HG02938 (cell line): ENCODE measurements at regions not wholly inside any gene's neighbourhood (a gene's known extent, or its start where the extent isn't known, plus 50 kb on each side); places are given as distances from the start of the nearest gene placed in this dataset.
A peak's percentile ranks its signal among the peaks of the same experiment; 100 is the strongest.

ENCODE experiments used
- ATAC-seq: cut with Tn5 transposase; IDR thresholded peaks from one replicate; pipeline ENCODE4 v1.9.1; 2021; ENCODE audit warnings: mild to moderate bottlenecking, moderate library complexity; ENCODE audit not compliant: unreplicated experiment

DNA sequence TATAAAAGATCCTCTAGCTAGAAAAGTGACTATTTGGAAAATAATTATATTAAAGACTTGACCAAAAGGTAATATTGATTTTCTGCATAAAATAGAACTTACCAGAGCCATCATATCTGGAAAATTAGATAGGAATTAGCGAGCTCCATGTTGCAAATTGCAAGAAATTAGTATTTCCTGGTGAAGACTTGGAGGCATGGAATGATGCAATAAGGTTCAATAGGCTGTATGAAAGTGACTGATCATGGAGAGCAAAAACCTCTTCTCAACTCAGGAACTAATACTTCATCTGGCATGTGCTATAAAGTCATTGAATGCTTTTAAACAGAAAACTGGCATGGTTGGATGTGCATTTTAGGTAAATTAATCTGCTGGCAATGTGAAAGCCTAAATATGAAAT lies 66.3 kb upstream of the UFM1 start:
- ATAC-seq = no peak

- no peak for ATAC-seq
Observed at GRCh38 chr13:38265132-38265497, 84.5 kb upstream of the UFM1 start.

DNA sequence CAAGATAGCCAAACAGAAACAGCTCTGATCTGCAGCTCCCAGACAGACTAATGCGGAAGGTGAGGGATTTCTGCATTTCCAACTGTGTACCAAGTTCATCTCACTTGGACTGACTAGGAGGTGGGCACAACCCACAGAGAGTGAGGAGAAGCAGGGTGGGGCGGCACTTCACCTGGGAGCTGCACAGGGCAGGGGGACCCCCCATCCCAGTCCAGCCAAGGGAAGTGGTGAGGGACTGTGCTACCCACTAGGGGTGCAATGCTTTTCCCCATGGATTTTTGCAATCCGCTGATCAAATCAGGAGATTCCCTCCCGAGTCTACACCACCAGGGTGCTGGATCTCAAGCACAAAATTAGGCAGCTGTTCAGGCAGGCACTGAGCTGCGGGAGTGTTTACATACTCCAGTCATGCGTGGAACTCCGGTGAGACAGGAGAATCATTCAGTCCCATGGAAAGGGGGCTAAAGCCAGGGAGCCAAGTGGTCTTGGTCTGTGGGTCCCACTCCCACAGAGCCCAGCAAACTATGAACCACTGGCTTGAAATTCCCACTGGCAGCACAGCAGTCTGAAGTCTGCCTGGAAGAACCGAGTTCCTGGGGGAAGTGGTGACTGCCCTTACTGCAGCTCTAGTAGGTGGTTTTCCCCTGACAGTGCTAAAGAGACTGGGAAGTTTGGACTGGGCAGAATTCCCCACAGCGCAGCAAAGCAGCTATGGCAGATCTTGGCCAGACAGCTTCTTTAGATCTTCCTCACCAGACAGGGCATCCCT lies 85.1 kb upstream of the UFM1 start:
- no peak for ATAC-seq

DNA sequence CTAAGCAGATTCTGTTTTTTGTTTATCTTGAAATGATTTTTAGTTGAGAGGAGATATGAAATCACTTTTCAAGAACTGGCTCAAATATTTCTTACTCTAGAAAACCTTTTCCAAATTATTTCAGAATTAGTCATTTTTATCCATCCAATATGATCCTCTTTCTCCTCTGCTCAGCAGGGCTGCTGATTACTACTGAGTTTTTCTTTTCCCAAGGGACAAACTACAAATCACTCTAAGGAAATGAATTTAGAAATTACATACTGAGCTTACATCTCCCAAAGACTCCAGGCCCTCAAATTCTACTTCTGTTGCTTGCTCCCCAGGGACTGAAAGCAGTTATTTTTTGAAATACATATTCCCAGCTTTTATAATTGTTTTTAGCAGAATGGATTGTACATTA lies 87.4 kb upstream of the UFM1 start:
- ATAC-seq = no peak

GRCh38 chr13:38255600-38255999 lies 94.1 kb upstream of the UFM1 start:
- ATAC-seq = no peak

DNA sequence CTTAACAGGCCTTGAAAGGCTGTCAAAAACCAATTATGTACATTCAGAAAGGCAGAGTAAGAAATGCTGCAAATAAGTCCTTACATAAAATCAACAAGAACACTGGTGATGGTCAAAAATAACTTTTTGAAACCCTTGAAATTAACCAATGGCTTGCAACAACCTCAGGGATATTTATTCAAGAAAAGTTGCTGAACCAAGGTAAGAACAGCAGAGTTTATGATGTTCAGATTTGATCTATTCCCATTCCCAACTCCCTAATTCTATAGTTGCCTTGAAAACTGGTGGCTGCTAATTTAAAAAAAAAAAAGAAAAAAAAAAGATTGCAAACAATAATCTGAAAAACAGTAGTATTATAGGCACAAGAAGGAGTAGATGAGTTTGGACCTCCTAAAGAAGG lies 109.8 kb upstream of the UFM1 start:
- ATAC-seq = no peak

GRCh38 chr13:38228322-38228721 lies 121.3 kb upstream of the UFM1 start:
- no peak for ATAC-seq

DNA sequence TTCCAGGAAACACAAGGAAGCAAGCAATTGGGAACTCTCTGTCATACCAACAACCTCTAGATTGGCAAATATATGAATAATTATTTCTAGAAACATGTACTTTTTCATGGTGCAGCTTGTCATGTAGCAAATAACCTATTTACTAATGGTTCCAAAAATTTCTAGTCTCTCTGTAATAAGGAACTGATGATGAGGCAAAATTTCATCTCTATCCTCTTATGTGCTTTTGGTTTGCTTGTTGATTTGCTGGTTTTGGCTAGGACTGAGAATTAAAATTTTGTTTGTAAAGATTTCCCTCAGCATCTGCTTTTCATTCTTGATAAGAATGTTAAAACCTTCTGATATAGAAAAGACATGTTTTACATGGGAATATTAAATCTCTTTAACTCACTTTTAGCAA lies 123.2 kb upstream of the UFM1 start:
- no peak for ATAC-seq

DNA sequence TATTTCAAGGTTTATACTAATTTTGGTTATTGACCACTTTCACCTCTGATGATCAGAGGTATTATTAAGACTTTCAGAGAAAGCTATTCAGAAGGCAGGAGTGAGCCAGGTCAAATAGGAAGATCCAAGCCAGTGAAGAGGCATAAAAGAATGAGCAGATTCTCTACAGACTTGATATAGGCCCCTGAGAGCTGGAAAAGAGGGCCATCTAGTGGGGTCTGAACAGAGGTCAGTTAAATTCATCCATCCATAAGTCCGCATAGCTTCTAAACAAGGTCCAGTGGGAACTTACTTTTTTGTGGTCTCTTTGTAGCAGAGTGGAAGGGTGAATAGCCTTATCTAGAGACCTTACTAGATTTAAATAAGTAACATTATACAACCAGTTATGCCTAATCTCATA lies 126.6 kb upstream of the UFM1 start:
- ATAC-seq = no peak

DNA sequence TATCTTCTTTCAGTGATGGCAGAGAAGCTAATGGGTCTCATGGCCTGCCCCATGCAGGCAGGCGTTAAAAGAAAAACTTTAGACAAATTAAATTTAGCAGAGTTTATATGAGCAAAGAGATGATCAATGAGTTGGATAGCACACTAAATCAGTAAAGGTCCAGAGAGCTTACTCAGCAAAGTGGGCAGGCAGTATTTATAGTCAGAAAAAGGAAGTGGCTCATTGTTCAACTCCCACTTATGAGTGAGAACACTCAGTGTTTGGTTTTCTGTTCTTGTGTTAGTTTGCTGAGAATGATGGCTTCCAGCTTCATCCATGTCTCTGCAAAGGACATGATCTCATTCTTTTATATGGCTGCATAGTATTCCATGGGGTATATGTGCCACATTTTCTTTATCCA lies 128.5 kb upstream of the UFM1 start:
- peak; percentile 59 for ATAC-seq

GRCh38 chr13:38216181-38216580 lies 133.5 kb upstream of the UFM1 start:
- no peak for ATAC-seq

DNA sequence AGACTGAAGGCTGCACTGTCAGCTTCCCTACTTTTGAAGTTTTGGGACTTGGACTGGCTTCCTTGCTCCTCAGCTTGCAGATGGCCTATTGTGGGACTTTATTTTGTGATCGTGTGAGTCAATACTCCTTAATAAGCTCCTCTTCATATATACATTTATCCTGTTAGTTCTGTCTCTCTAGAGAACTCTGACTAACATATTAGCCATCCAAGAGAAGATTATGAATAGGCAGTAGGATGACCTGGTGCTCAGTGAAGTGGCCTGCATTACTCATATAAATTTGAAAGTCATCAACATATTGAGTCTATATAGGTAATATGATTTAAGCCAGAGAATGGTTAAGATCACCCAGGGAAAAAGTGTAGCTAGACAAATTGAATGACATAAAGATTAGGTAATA lies 136.3 kb upstream of the UFM1 start:
- no peak for ATAC-seq

GRCh38 chr13:38210928-38211596 lies 138.6 kb upstream of the UFM1 start:
- ATAC-seq = no peak

- ATAC-seq = no peak
Observed at GRCh38 chr13:38204556-38204955, 145.1 kb upstream of the UFM1 start.

- no peak for ATAC-seq
Observed at GRCh38 chr13:38202740-38203139, 146.9 kb upstream of the UFM1 start.

DNA sequence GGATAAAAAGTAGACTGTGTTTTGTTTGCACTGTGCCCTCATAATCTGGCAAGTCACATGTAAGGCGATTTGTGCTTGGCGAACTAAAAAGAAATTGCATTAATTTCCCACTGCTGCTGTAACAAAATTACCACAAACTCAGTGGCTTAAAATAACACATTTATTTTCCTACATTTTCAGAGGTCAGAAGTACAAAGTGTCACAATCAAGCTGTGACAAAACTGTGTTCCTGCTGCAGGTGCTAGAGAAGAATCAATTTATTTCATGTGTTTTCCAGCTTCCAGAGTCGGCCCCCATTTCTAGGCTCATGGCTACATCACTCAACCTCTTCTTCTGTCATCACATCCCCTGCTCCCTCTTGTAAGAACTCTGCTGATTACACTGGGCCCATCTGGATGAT lies 158.6 kb upstream of the UFM1 start:
- ATAC-seq = no peak

- ATAC-seq = no peak
Observed at GRCh38 chr13:38180670-38181069, 169.0 kb upstream of the UFM1 start.

DNA sequence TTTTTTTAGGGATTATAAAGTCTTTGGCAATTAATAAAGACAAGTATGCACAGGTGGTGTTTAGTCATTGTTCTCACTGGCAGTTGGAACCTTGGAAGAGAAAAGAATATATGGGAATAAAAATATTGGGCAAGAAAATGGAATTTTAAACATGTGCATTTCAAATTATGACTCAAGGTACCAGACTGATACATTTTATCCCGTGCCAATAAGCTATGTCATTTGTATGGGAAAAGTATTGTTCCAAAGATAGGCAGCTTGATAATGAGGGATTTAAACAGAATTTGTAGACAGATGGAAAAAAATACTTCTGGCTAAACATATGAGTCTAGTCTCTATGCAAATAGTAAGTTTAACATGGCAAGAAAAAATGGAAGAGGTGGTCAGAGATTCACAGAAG lies 169.5 kb upstream of the UFM1 start:
- no peak for ATAC-seq

- ATAC-seq = no peak
Observed at GRCh38 chr13:38176664-38177063, 173.0 kb upstream of the UFM1 start.

DNA sequence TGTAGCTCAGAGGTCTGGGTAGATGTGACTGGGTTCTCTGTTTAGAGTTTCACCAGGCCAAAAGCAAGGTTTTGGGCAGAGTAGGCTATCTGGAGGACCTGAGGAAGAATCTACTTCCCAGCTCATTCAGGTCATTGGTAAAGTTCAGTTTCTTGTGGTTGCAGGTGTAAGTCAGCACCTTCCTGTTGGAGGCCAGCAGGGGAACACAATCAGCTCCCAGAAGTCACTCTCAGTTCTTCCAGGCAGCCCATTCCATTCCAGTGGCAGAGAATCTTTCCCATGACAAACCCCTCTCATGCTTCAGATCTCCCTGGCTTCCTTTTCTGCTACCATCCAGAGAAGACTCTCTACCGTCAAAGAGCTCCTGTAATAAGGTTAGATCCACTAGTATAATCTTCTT lies 176.2 kb upstream of the UFM1 start:
- ATAC-seq = no peak

- ATAC-seq = peak; percentile 97
Observed at GRCh38 chr13:38167164-38167822, 182.4 kb upstream of the UFM1 start.

GRCh38 chr13:38166116-38166515 lies 183.5 kb upstream of the UFM1 start:
- no peak for ATAC-seq
